ENCODE measurements at regions not wholly inside any gene's neighbourhood (a gene's known extent, or its start where the extent isn't known, plus 50 kb on each side); places are given as distances from the start of the nearest gene placed in this dataset.
"Not testable (repeated sequence)": the region's sequence is repeated elsewhere in the genome, so short reads cannot be mapped to it uniquely, and the experiment has no call there.

DNA sequence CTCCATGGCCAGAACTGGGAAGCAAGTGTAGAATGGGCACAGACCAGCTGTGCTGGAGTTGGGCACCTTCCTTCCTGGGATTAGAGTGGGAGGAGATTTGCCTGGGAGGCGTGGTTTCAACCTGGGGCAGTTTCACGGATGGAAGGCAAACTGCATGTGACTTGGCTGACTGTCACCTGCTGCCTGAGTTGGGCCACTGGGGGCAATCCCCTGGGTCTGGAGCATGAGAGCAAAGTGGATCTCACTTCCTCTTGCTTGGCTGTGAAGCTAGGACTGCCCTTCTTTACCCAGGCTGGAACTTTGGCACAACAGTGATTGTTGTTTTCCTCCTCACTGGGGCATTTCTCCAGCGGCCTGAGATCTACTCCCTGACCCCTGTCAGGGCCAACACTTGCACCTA is 1247.0 kb upstream of the EPHA6 start:
- DNase-seq: no peak
- H3K9me3 Mint-ChIP-seq: peaks cover 4% of the 10 kb centered on the region
- H3K27ac Mint-ChIP-seq: no peak overlapping the region
- ATAC-seq (ENCODE audit: low read depth): no peak
- no peak overlapping the region for H3K4me3 Mint-ChIP-seq
- H3K36me3 Mint-ChIP-seq: no peaks in the 10 kb centered on the region
- H3K27me3 Mint-ChIP-seq: no peaks in the 10 kb centered on the region
- H3K4me1 Mint-ChIP-seq: no peaks in the 10 kb centered on the region
- POLR2A ChIA-PET: no interaction called here

DNA sequence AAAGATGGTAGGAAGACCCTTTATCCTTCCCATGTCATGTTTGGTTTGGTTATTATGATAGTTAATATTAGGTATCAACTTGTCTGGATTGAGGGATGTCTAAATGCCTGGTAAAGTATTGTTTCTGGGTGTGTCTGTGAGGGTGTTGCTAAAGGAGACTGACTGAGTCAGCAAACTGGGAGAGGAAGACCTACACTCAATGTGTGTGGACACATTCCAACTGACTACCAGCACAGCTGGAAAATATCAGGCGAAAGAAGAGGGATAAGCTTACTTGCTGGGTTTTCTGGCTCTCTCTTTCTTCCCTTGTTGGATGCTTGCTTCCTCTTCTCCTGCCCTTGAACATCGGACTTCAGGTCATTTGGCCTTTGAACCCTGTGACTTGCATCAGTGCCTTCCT is 1227.6 kb upstream of the EPHA6 start:
- H3K4me3 Mint-ChIP-seq: no peak overlapping the region
- no peak for ATAC-seq (ENCODE audit: low read depth)
- H3K4me1 Mint-ChIP-seq: no peaks in the 10 kb centered on the region
- DNase-seq: no peak
- no peaks in the 10 kb centered on the region for H3K9me3 Mint-ChIP-seq
- no peak overlapping the region for H3K27ac Mint-ChIP-seq
- H3K27me3 Mint-ChIP-seq: no peaks in the 10 kb centered on the region
- POLR2A ChIA-PET: no interaction called here
- H3K36me3 Mint-ChIP-seq: no peaks in the 10 kb centered on the region

- H3K4me1 Mint-ChIP-seq; H3K4me3 Mint-ChIP-seq; H3K9me3 Mint-ChIP-seq; H3K27me3 Mint-ChIP-seq; POLR2A ChIA-PET; DNase-seq; ATAC-seq (ENCODE audit: low read depth); H3K36me3 Mint-ChIP-seq; H3K27ac Mint-ChIP-seq: not testable (repeated sequence)
Measured at GRCh38 chr3:95587641-95588040, 1226.8 kb upstream of the EPHA6 start.

DNA sequence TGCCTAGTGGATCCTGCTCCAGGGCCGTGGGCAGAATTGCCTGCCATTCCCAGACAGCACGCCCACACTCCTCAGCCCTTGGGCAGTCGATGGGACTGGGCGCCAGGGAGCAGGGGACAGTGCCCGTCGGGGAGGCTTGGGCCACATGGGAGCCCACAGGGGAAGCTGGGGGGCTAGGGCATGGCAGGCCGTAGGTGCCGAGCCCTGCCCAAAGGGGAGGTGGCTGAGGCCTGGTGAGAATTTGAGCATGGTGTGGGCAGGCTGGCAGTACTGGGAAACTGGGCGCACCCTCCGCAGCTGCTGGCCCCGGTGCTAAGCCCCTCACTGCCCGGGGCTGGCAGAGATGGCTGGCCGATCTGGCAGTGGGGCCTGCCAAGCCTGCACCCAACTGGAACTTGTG is 1225.9 kb upstream of the EPHA6 start:
- ATAC-seq (ENCODE audit: low read depth) (no peak), DNase-seq (no peak)
- no peak overlapping the region for H3K4me3 Mint-ChIP-seq
- H3K27ac Mint-ChIP-seq: no peak overlapping the region
- H3K4me1 Mint-ChIP-seq: no peaks in the 10 kb centered on the region
- no peaks in the 10 kb centered on the region for H3K36me3 Mint-ChIP-seq
- H3K27me3 Mint-ChIP-seq: no peaks in the 10 kb centered on the region
- no peaks in the 10 kb centered on the region for H3K9me3 Mint-ChIP-seq
- POLR2A ChIA-PET: no interaction called here

- POLR2A ChIA-PET: no interaction called here
- ATAC-seq (ENCODE audit: low read depth): no peak
- H3K9me3 Mint-ChIP-seq: no peaks in the 10 kb centered on the region
- H3K4me1 Mint-ChIP-seq: no peaks in the 10 kb centered on the region
- DNase-seq: no peak
- no peaks in the 10 kb centered on the region for H3K27me3 Mint-ChIP-seq
- H3K36me3 Mint-ChIP-seq: no peaks in the 10 kb centered on the region
- no peak overlapping the region for H3K4me3 Mint-ChIP-seq
- no peak overlapping the region for H3K27ac Mint-ChIP-seq
Measured at GRCh38 chr3:95595416-95596075, 1218.8 kb upstream of the EPHA6 start.

GRCh38 chr3:95607926-95608325 is 1206.5 kb upstream of the EPHA6 start:
- no peaks in the 10 kb centered on the region for H3K4me1 Mint-ChIP-seq
- DNase-seq (no peak), ATAC-seq (ENCODE audit: low read depth) (no peak)
- no peaks in the 10 kb centered on the region for H3K36me3 Mint-ChIP-seq
- no peak overlapping the region for H3K4me3 Mint-ChIP-seq
- H3K27ac Mint-ChIP-seq: no peak overlapping the region
- peaks cover 6% of the 10 kb centered on the region for H3K9me3 Mint-ChIP-seq
- POLR2A ChIA-PET: no interaction called here
- no peaks in the 10 kb centered on the region for H3K27me3 Mint-ChIP-seq

- H3K27ac Mint-ChIP-seq: no peak overlapping the region
- DNase-seq (no peak), ATAC-seq (ENCODE audit: low read depth) (no peak)
- H3K4me1 Mint-ChIP-seq: no peaks in the 10 kb centered on the region
- H3K36me3 Mint-ChIP-seq: no peaks in the 10 kb centered on the region
- H3K4me3 Mint-ChIP-seq: no peak overlapping the region
- H3K27me3 Mint-ChIP-seq: no peaks in the 10 kb centered on the region
- POLR2A ChIA-PET: no interaction called here
- peaks cover 6% of the 10 kb centered on the region for H3K9me3 Mint-ChIP-seq
Measured at GRCh38 chr3:95609411-95609810, 1205.0 kb upstream of the EPHA6 start.

GRCh38 chr3:95612611-95613010 is 1201.8 kb upstream of the EPHA6 start:
- POLR2A ChIA-PET: no interaction called here
- H3K36me3 Mint-ChIP-seq: no peaks in the 10 kb centered on the region
- ATAC-seq (ENCODE audit: low read depth) (no peak), DNase-seq (no peak)
- no peak overlapping the region for H3K4me3 Mint-ChIP-seq
- no peaks in the 10 kb centered on the region for H3K4me1 Mint-ChIP-seq
- no peak overlapping the region for H3K27ac Mint-ChIP-seq
- H3K27me3 Mint-ChIP-seq: no peaks in the 10 kb centered on the region
- H3K9me3 Mint-ChIP-seq: peaks cover 2% of the 10 kb centered on the region

DNA sequence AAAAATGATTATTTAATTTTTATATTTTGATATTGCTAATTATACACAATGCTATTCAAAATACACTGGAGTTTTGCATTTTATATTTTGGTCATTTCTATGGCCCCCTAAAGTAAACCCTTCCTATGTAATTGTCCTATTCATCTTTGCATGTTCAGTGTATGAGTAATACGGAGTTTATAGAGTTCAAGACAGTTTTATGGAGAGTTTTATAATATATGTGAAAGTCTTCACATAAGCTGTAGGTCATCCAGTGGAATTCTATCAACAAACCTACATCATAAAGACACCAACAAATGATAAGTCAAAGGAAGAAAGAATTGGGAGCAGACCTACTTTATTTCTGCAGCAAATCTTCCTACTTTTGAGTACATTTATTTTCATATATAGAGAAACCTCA is 1200.4 kb upstream of the EPHA6 start:
- DNase-seq (no peak), ATAC-seq (ENCODE audit: low read depth) (no peak)
- H3K27me3 Mint-ChIP-seq: no peaks in the 10 kb centered on the region
- H3K9me3 Mint-ChIP-seq: no peaks in the 10 kb centered on the region
- H3K4me3 Mint-ChIP-seq: no peak overlapping the region
- H3K27ac Mint-ChIP-seq: no peak overlapping the region
- POLR2A ChIA-PET: no interaction called here
- no peaks in the 10 kb centered on the region for H3K36me3 Mint-ChIP-seq
- no peaks in the 10 kb centered on the region for H3K4me1 Mint-ChIP-seq

DNA sequence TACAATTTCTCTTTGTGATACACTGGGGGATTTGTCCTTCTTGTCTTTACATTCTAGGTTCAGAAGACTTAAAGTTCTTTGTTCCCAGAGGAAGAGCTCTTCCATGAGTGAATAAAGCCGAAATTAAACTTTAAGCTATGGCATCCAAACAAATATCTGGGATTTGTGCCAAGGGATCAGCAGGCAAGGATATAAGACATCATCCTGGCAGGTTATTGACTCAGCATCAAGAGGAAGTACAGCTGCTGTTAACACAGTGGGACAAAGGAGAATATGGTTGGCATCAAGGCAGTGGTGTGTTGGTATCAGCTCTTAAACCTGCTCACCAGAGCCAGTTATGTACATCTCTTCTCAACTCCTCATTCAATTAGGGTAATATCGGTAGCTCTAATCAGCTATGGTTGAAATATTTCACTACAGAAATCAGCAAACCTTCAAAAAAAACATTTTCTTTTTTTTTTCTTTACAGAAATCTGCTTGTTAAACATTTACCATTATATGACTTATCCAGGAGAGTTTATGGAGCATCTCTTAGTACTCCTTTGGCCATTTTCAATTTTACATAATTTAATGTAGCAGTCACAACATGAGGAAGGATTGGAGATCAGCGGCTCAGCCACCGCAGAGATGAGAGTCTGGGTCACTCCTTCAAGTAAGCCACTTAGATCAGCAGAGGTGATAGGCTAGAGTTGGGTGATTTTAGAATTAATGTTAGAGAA is 1198.6 kb upstream of the EPHA6 start:
- no peak overlapping the region for H3K27ac Mint-ChIP-seq

GRCh38 chr3:95626107-95626506 is 1188.3 kb upstream of the EPHA6 start:
- H3K4me3 Mint-ChIP-seq: no peak overlapping the region
- H3K36me3 Mint-ChIP-seq: no peaks in the 10 kb centered on the region
- no peaks in the 10 kb centered on the region for H3K4me1 Mint-ChIP-seq
- peaks cover 4% of the 10 kb centered on the region for H3K9me3 Mint-ChIP-seq
- no peak overlapping the region for H3K27ac Mint-ChIP-seq
- DNase-seq: no peak
- POLR2A ChIA-PET: no interaction called here
- ATAC-seq (ENCODE audit: low read depth): no peak
- no peaks in the 10 kb centered on the region for H3K27me3 Mint-ChIP-seq

More for the DNA sequence above, 1198.6 kb upstream of the EPHA6 start:
- DNase-seq (no peak), ATAC-seq (ENCODE audit: low read depth) (no peak)
- Mint-ChIP-seq H3K4me1 (no peaks in the 10 kb centered on the region), H3K36me3 (no peaks in the 10 kb centered on the region), H3K4me3 (no peak overlapping the region), H3K27me3 (no peaks in the 10 kb centered on the region), H3K9me3 (no peaks in the 10 kb centered on the region)
- POLR2A ChIA-PET: no interaction called here

DNA sequence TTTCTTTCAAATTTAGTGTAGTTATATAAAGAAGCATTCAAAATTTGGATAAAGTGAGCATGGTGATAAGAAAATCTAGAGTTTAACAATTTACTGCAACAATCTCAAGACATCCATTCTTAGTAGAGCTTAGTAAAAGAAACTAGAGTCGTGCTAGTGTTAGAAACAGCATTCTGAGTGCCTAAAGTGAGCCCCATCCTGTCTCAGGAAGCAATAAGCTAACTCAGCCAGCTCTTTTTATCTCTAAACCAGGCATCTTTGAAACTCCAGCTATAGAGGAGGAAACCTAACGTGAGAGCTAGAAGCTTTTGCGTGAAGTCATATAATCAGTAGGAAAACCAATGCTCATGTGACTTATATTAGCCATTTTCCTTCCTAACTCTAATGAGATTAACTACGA is 1187.1 kb upstream of the EPHA6 start:
- ATAC-seq (ENCODE audit: low read depth) (no peak), DNase-seq (no peak)
- Mint-ChIP-seq H3K27me3 (no peaks in the 10 kb centered on the region), H3K9me3 (peaks cover 4% of the 10 kb centered on the region), H3K4me3 (no peak overlapping the region), H3K36me3 (no peaks in the 10 kb centered on the region), H3K27ac (no peak overlapping the region), H3K4me1 (no peaks in the 10 kb centered on the region)
- POLR2A ChIA-PET: no interaction called here

- H3K9me3 Mint-ChIP-seq: peaks cover 4% of the 10 kb centered on the region
- H3K4me3 Mint-ChIP-seq: no peak overlapping the region
- no peaks in the 10 kb centered on the region for H3K4me1 Mint-ChIP-seq
- DNase-seq: no peak
- ATAC-seq (ENCODE audit: low read depth): no peak
- no peaks in the 10 kb centered on the region for H3K36me3 Mint-ChIP-seq
- POLR2A ChIA-PET: no interaction called here
- no peak overlapping the region for H3K27ac Mint-ChIP-seq
- no peaks in the 10 kb centered on the region for H3K27me3 Mint-ChIP-seq
Measured at GRCh38 chr3:95627697-95628096, 1186.7 kb upstream of the EPHA6 start.

DNA sequence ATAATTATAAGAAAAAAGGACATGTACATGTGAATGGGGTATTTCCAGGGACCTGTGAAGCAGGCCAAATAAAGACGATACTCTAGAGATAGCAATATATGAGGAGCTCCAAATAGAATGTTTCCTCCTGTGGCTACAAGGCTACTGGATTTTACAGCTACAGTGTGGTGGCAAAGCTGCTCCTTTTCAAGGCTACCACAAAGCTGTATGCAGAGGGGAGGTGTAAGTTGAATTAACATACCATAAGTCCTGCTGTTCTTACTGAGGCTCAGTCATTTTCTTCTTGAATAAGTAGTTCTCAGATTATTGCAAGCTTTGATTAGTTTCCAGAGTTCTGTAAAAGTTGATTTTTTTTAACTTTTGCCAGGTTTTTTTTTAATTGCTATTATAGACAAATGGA is 1184.6 kb upstream of the EPHA6 start:
- POLR2A ChIA-PET: no interaction called here
- no peaks in the 10 kb centered on the region for H3K4me1 Mint-ChIP-seq
- H3K9me3 Mint-ChIP-seq: peaks cover 4% of the 10 kb centered on the region
- no peak for ATAC-seq (ENCODE audit: low read depth)
- H3K27ac Mint-ChIP-seq: no peak overlapping the region
- no peak overlapping the region for H3K4me3 Mint-ChIP-seq
- no peaks in the 10 kb centered on the region for H3K36me3 Mint-ChIP-seq
- no peak for DNase-seq
- no peaks in the 10 kb centered on the region for H3K27me3 Mint-ChIP-seq

Data from activated naive CD8-positive, alpha-beta T cell treated with anti-CD3 and anti-CD28 coated beads, Interleukin-2, amount 10 ng/mL, durations not matched to agents 7 days and 5 days (primary cell).